ENCODE measurements at regions not wholly inside any gene's neighbourhood (a gene's known extent, or its start where the extent isn't known, plus 50 kb on each side); places are given as distances from the start of the nearest gene placed in this dataset.

GRCh38 chr3:69441040-69441439, 55.2 kb upstream of the FRMD4B start:
- no peak for DNase-seq (ENCODE audit: low spot score)

DNA sequence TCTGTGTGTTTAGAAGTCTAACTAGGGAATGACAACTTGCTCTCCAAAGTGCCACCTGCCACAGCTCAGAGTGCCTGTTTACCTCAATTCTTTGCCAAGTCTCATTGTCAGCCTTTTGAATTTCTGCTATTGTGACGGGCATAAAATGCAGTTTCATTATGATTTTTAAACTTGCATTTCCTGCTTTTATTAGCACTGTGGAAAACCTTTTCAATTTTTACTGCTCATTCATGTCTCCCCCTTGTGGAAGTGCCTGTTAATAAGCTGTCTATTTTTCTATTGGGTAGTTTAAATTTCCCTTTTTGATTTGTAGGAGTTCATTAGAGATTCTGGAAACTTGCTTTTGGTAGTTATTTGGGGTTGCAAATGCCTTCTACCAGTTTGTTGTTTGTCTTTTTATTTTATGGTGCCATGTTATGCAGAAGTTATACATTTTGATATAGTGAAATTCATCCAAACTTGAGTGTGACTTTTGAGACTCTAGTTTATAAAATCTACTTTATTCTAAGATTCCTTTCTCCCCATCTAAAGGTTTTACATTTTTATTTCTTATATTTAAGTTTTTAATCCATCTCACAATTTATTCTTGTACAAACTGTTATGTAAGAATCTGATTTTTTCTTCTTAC, 53.9 kb upstream of the FRMD4B start:
- peak; percentile 12 for DNase-seq (ENCODE audit: low spot score)

GRCh38 chr3:69438476-69438875, 52.6 kb upstream of the FRMD4B start:
- DNase-seq (ENCODE audit: low spot score): no peak

- DNase-seq (ENCODE audit: low spot score): no peak
These were observed 49.7 kb upstream of the FRMD4B start for GRCh38 chr3:69435274-69436265.

All from CD4-positive, alpha-beta T cell treated with Interleukin-15 for 4 hours (primary cell).